ENCODE measurements at regions not wholly inside any gene's neighbourhood (a gene's known extent, or its start where the extent isn't known, plus 50 kb on each side); places are given as distances from the start of the nearest gene placed in this dataset.

- TF ChIP-seq, protein P1, sequence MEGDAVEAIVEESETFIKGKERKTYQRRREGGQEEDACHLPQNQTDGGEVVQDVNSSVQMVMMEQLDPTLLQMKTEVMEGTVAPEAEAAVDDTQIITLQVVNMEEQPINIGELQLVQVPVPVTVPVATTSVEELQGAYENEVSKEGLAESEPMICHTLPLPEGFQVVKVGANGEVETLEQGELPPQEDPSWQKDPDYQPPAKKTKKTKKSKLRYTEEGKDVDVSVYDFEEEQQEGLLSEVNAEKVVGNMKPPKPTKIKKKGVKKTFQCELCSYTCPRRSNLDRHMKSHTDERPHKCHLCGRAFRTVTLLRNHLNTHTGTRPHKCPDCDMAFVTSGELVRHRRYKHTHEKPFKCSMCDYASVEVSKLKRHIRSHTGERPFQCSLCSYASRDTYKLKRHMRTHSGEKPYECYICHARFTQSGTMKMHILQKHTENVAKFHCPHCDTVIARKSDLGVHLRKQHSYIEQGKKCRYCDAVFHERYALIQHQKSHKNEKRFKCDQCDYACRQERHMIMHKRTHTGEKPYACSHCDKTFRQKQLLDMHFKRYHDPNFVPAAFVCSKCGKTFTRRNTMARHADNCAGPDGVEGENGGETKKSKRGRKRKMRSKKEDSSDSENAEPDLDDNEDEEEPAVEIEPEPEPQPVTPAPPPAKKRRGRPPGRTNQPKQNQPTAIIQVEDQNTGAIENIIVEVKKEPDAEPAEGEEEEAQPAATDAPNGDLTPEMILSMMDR (IDR thresholded peaks at IDR 0.05), result no peak
- no peak for TF ChIP-seq POLR2AphosphoS5 (IDR thresholded peaks at IDR 0.05)
These were observed 971.1 kb upstream of the COX7C start for GRCh38 chr5:85646641-85647040.
